Epidermal melanocyte (primary cell): ENCODE measurements at regions not wholly inside any gene's neighbourhood (a gene's known extent, or its start where the extent isn't known, plus 50 kb on each side); places are given as distances from the start of the nearest gene placed in this dataset.
A peak's percentile ranks its signal among the peaks of the same experiment; 100 is the strongest.
"Not testable (repeated sequence)": the region's sequence is repeated elsewhere in the genome, so short reads cannot be mapped to it uniquely, and the experiment has no call there.

Experiments
- DNase-seq: peaks from one replicate; pipeline ENCODE4 v3.0.0; 2011; ENCODE audit warnings: low spot score; ENCODE audit not compliant: insufficient read length

DNA sequence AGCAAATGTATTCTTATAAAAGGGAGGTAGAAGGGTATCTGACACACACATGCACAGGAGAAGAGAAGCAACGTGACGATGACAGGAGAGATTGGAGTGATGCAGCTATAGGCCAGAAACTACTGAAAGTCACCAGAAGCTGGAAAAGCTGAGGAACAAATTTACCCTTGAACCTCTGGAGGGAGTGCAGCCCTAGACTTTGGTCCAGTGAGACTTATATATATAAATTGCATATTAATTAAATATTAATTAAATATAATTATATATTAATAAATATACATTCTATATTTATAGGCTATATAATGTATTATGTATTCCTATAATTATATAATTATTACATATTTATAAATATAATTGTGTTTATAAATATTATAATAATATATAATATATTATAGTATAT is 96.5 kb upstream of the LMCD1 start:
- no peak for DNase-seq

- no peak for DNase-seq
Measured at GRCh38 chr3:8406479-8406878, 95.1 kb upstream of the LMCD1 start.

DNA sequence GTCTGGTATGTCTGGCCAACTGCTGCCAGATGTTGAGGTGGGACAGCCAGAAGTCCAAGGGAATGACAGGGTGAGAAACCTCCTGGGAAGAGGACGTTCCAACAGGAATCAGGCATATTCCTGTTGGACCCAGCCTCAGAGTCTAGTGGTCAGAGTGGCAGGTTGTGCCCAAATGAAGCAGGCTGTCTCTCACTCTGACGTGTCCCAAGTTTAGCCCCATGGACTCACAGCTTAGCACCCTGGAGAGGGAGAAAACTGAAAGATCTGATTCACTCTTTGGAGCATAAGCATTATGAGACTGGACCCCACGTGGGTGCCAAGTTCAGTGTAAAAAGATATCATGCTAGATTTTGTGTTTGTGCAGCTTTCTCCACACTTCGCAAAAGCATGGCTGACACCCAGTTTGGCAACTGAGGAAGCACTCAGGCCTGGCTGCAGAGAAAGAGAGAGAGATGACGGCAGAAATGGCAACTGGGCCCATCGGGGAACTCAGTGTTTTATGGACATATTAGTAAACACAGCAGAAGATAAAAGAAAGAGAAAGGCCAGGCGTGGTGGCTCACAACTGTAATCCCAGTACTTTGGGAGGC is 88.2 kb upstream of the LMCD1 start:
- no peak for DNase-seq

DNA sequence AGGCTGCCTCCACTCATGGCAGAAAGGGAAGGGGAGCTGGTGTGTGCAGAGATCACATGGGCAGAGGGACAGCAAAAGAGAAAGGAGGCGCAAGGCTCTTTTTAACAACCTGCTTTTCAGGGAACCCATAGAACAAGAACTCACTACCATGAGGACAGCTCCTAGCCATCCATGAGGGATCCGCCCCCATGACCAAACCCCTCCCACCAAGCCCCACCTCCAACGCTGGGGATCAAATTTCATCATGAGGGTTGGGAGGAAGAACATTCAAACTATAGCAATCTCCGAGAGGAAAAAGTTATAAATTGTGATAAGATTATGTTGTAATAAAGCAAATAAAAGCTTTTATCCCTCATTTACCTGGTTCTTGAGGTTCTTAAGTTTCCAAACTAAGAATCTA is 84.7 kb upstream of the LMCD1 start:
- DNase-seq: no peak

- no peak for DNase-seq
Measured at GRCh38 chr3:8420612-8421011, 81.0 kb upstream of the LMCD1 start.

GRCh38 chr3:8421267-8421666 is 80.4 kb upstream of the LMCD1 start:
- no peak for DNase-seq

GRCh38 chr3:8421711-8422110 is 79.9 kb upstream of the LMCD1 start:
- no peak for DNase-seq

- no peak for DNase-seq
Measured at GRCh38 chr3:8423307-8423706, 78.3 kb upstream of the LMCD1 start.

- DNase-seq: no peak
Measured at GRCh38 chr3:8424281-8424680, 77.3 kb upstream of the LMCD1 start.

GRCh38 chr3:8436661-8437287 is 64.8 kb upstream of the LMCD1 start:
- no peak for DNase-seq

DNA sequence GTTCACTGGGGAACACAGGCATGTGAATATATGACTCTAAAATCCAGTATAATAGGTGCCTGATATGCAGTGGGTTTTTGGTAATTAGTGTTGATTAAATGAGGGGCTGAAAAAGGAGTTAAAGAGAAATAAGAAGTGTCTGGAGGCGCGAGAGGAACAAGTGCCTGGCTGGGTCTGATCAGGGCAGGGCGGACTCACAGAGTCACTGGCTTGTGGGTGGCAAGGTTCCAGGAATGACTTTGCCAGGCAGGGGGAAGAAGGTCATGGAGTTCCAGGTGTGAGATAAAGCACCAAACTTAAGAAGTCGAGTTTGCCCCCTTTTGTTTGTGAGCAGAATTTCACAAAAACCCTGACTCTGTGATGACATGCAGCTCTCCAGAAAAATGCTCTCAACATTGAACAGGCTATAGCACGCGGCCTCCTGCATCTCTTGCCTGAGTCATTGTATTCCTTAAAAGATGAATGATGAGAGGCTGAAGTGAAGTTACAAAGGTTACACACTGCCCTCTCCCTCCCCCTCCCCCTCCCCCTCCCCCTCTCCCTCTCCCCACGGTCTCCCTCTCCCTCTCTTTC is 63.0 kb upstream of the LMCD1 start:
- no peak for DNase-seq

DNA sequence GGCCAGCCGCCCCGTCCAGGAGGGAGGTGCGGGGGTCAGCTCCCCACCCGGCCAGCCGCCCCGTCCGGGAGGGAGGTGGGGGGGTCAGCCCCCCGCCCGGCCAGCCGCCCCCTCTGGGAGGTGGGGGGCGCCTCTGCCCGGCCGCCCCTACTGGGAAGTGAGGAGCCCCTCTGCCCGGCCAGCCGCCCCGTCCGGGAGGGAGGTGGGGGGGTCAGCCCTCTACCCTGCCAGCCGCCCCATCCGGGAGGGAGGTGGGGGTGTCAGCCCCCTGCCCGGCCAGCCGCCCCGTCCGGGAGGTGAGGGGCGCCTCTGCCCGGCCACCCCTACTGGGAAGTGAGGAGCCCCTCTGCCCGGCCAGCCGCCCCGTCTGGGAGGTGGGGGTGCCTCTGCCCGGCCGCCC is 61.5 kb upstream of the LMCD1 start:
- DNase-seq: not testable (repeated sequence)

DNA sequence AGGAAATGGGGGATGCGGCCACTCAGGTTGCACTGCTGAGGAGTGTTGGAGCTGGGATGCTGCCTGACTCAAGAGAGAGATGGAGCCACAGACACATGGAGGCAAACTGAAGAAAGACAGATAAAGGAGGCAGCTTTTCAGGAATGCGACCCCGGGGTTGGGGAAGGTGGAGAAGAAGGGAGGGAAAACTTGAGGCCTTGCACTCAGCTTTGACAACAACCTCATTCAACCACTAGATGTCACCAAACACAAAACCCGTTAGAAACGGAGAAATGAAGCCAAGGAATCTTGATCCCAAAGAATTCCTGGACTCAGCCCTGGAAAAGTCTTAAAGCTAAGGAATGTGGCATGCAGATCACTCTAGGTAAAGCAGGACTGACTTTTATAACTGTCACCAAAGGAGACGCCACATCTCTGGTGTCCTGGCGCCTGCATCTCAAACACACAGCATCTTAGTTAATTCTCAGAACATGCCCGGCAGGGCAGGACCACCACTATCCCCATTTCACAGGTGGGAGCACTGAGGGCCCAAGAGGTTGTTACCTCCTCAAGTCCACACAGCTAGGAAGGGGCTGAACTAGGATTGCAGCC is 59.6 kb upstream of the LMCD1 start:
- peak; percentile 86 for DNase-seq

DNA sequence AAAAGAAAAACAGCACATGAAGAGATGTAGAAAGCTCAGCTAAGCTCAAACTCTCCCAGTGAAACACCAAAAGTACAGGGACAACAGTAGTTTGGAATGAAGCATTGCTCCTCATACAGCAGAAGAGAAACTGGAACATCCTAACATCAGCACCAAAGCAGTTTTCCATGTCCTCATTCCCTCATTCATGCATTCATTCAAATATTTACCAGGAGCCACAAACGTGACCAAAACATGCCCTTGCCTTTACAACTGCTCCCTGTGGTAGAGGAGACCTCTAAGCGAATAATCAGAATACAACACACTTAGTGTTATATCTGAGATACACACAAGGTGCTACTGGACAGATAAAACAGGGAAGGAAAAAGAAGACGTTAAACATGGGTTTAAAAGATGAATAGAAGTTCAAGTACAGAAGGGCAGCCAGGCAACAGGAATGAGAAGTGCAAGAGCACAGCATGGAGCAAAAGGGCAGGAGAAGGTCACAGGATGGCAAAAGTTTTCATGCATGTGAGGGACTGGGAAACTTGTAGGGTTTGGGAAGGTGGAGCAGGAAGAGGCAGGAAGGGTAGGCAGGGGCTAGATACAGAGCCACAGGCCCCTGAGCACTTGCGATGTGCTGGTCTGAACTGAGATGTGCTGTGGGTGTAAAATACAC is 58.5 kb upstream of the LMCD1 start:
- no peak for DNase-seq

- DNase-seq: peak; percentile 96
Measured at GRCh38 chr3:8443829-8444791, 57.5 kb upstream of the LMCD1 start.

DNA sequence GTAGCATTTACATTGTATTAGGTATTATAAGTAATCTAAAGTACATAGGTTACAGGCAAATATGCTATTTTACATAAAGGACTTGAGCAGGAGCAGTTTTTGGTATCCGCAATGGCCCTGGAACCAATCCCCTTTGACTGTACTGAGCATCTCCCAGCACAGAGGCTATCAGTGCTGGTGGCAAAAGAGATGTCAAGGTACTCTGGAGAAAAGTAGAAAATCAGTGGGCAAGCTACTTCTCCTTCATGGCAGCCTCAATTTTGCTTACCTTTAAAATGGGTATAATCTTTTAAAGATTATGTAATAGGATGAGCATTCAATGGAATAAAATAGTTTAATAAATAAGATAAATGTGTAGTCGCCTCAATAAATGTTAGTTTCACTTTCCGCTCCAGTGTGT is 56.7 kb upstream of the LMCD1 start:
- DNase-seq: no peak

- no peak for DNase-seq
Measured at GRCh38 chr3:8445861-8446260, 55.8 kb upstream of the LMCD1 start.

DNA sequence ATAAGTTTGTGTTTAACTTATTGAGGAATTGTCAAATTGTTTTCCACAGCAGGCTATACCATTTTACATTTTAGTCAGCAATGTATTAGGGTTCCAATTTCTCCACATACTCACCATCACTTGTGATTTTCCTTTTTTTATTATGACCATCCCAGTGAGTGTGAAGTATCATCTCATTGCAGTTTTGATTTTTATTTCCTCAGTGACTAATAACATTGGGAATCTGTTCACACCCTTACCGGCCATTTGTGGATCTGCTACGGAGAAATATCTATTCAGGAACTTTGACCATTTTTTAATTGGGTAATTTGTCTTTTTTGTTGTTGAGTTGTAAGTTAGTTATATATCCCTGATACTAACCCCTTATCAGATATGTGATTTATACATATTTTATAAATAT is 54.8 kb upstream of the LMCD1 start:
- no peak for DNase-seq

GRCh38 chr3:8450618-8451017 is 51.0 kb upstream of the LMCD1 start:
- DNase-seq: no peak

DNA sequence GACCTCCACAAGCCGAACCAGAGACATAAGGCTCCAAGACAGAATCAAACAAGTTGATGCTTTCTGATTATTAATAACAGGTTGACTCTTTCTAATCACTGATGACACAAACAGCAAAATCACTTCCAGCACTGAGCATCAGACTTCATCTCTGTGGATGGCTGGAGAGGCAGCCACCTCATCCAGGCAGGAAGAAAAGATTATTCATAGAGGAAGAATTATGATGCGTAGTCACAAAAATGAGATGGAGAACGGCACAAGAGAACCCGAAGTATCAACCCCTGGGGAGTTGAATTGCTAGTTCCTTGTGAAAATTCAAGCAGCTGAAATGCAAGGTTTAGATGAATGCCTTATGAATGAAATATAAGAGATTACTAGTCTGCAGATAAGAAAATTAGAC is 49.9 kb upstream of the LMCD1 start:
- no peak for DNase-seq
